HG02970 (cell line): ENCODE measurements at regions not wholly inside any gene's neighbourhood (a gene's known extent, or its start where the extent isn't known, plus 50 kb on each side); places are given as distances from the start of the nearest gene placed in this dataset.
"Not testable (repeated sequence)": the region's sequence is repeated elsewhere in the genome, so short reads cannot be mapped to it uniquely, and the experiment has no call there.

Source experiments
- ATAC-seq: cut with Tn5 transposase; IDR thresholded peaks from one replicate; pipeline ENCODE4 v1.9.1; 2021; ENCODE audit warnings: mild to moderate bottlenecking, moderate library complexity, moderate number of reproducible peaks; ENCODE audit not compliant: unreplicated experiment, low FRiP score

DNA sequence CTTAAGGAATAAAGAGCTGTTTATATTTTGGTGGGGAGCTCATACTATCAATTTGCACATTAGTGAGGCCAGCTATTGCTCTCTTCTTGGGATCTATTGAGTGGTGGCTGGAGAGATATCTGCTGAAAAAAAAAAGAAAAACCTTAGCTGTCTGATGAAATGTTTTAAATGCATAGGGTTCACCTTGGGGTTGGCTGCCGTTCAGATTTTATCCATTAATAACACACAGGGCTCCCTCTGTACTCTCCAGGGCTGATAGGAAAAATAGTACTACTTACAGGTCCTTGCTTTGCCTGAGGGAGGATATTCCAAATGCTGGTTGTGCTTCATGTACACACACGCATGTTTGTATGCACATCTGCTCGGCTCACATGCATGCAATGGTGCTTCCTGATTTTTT lies 803.7 kb downstream of the MCTP2 start:
- no peak for ATAC-seq

DNA sequence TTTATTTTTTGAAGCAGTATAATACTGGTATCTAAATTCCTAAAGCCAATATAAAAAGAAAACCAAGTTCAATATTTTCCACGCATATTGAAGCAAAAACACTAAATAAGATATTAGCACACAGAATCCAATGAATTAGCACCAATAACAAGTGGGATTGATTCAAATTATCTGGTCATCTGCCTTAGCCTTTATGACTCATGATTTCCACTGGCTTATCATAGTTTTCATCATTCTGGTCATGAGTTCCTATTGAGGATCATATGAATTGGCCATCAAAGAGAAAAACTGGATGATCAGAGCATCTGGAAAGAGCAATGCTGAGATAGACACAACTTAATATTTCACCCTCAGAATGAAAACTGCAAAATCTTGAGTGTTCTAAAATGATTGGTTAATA lies 809.9 kb downstream of the MCTP2 start:
- ATAC-seq: no peak

DNA sequence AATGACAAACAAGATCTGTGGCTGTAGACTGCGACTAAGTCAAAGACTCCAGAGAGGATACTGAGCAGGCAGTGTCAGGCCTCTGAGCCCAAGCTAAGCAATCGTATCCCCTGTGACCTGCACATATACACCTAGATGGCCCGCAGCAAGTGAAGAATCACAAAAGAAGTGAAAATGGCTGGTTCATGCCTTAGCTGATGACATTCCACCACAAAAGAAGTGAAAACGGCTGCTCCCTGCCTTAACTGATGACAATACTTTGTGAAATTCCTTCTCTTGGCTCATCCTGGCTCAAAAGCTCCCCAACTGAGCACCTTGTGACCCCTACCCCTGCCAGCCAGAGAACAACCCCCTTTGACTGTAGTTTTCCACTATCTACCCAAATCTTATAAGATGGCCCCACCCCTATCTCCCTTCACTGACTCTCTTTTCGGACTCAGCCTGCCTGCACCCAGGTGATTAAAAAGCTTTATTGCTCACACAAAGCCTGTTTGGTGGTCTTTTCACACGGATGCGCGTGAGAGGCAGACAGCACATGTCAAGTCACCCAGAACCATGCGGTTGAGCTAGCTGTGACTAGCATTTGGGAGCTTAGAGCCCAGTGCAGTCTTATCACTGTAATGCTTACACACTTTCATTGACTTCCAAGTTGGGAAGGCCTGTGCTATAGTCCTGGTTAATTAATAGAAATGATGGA lies 812.0 kb downstream of the MCTP2 start:
- ATAC-seq: not testable (repeated sequence)

DNA sequence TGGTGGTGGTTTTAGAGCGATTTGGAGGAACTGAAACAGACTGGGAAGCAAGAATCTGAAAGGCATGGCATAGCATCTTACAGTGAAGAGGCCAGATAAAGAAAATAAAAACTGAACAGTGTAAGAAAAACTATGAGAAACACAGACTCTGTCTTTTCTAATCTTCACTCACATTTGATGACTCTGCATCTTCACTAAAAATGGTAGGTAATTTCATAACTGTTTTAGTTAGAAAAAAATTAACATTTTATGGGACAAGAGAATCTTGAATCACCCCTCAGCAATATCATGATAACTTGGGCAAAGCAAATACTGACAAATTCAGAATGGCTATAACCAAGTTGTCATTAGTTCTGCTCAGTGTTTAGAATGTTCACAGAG lies 812.6 kb downstream of the MCTP2 start:
- no peak for ATAC-seq

DNA sequence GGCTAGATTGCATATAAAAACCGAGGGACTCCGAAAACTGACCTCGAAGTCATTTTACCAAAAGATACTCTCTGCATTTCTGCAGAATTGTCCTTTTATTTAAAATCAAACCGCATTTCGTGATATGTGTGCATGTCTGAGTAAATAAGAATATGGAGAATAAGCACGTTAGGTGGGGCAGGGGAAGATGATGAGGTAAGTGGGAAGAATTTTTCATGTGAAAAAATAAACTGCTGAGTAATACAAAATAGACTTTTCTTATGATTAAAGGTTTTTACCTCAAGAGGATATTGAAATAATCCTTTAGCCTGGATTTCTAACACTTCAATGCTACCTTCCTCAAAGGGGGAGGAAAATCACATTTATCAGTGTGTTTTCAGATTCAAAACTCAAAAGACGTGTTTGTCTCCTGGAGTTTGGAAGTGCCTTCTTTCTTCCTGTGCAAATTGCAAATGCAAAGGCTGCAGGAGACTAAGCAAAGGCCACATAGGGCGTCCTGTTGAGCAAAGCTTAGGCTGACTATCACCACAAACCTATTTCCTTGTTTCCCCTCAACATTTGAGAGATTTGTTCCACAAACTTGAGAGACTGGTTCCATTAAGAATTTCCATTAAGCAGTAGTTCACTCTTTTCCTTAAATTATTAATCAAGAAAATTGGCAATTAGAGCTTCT lies 813.5 kb downstream of the MCTP2 start:
- ATAC-seq: no peak

DNA sequence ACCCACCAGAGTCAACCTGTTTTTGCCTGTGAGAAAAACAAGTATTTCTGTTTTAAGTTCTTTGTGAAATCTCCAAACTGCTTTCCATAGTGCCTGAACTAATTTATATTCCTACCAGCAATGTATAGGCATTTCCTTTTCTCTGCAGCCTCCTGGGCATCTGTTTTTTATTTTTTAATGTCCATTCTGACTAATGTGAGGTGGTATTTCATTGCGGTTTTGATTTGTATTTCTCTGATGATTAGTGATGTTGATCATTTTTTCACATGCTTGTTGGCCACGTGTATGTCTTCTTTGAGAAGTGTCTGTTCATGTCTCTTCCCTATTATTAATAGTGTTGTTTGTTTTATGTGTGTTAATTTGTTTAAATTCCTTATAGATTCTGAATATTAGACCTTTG lies 820.5 kb downstream of the MCTP2 start:
- ATAC-seq: no peak

DNA sequence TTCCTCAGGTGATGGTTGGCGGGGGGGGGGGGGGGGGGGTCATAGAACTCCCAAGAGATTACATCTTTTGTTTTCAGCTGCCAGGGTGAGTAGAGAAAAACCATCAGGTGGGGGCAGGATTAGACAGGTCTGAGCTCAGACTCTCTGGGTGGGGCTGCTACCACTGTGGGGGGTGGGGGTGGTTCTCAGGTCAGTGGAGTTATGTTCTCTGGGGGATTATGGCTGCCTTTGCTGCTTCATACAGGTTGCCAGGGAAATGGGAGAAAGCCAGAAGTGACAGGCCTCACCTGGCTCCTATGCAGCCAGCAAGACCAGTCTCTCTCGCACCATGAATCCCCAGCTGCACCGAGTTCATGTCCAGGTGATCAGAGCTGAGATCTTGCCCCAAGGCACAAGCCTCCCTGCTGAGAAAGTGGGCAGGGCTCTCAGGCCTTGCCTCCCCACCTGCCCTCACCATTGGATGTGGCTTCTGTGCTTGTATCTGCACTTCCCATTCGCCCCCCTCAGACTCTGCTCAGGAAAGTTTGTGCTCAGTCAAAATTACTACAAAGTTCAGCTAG lies 828.1 kb downstream of the MCTP2 start:
- no peak for ATAC-seq

DNA sequence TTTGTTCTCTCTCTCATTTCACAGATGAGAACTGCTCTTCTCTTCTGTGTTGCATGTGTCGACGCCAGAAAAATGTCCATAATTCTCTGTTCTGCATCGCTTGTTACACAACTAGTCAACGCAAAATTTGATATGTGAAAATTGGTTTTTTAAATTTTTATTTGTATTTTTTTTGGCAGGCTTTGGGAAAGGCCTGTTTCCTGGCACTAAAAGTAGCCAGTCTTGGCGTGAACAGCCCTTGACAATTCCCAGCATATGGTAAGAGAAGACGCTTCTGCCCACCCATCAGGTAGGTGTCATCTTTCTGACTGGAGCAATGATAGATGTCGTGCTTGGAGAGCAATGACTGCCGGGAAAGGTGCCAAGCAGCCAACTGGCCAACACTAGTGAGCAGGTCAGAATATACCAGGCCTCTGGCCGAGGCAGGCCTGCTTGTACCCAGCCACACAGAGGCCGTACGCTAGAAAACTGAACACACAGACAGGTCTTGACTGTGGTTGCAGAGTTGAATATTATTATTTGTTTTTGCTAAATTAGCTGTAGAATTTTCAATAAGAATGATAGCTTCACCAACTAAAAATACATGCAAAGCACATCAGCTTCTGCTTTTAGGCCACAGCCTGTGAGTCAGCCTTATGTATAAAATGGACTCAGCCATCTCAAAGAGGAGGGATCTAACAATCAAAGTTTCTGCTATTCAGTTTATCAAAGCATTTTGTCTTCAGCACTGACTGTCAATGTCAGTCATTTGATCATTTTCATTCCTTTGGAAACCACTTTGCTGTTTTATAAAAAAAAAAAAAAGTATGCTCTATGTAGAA lies 837.5 kb downstream of the MCTP2 start:
- no peak for ATAC-seq

DNA sequence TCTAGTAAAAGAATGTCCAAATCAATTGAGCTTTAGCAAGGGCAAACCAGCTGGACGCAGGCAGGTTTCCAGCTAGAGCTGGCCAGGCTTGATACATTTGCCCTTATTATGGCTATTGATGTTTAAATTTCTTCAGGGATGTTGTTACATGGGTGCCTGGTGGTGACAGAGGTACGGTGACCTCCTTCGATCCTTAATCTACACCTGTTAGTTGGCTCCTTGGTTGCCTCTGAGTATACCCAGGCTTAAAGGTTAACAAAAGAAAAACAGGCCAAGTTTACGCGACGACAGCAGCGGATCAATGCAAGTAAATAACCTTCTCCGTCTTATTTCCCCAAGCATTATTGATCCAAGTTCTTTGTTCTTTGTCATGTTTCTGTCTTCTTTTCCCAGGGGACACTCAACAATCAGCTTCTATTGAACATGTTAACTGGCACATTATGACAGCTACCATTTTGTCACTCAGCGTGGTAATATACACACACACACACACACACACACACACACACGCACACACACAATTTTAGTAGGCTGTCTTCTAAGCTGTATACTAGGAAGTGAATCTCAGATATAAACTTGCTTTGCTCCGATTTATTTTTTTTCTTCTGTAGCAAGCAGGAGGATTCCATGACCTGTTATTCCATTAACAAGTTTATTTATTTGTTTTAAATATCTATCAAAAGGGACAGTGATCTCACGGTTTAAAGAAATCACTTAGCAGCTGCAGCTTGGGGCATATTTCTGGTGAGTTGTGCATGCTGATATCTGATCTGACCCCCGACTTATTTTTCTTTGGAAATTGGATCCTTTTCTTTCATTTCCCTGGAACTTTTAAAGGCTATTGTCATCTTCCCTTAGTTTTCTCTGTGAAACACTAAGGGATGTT lies 844.7 kb downstream of the MCTP2 start:
- ATAC-seq: no peak

DNA sequence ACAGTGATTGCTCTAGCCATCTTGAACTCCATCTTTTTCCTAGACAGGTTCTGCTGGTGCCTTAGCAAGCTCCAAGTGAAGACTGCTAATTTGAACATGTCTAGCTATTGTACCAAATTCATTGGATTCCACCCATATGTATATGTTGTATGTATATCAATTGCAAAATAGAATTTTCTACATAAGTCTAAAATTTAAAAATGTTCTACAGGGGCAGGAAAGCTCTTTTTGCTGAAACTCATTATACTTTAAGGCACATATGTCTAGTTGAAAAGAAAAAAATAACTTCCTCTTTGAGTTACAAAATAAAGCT lies 845.3 kb downstream of the MCTP2 start:
- ATAC-seq: no peak

DNA sequence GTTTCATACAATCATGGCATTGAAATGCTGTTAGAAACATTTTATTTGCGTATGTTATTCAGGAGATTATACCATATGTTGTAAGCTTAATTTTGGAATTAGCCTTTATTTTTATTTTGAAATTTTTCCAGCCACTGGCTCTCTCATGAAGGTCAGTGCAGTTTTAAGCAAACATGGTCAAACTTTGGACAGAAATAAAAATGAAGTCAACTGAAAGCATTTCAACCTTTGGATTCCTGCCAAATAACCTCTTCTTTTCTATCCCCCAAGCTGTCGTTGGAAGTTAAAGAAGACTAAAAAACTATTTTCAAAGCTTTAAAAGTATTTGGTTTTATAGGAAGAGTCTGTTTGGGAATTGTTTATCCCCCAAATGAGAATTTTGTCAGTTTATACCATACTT lies 846.6 kb downstream of the MCTP2 start:
- no peak for ATAC-seq

DNA sequence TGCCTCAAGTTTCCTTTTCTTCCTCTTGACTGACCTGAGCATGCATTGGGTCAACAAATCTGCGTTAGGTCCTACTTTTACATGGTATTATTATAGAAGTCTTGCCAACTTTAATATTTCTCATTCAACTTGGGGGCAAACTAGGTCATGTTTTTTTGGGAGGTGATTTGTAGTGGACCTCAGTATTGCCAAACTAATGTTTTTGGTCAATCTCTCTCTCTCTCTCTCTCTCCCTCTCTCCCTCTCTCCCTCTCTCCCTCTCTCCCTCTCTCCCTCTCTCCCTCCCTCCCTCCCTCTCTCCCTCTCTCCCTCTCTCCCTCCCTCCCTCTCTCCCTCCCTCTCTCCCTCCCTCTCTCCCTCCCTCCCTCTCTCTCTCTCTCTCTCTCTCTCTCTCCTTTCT lies 848.9 kb downstream of the MCTP2 start:
- not testable (repeated sequence) for ATAC-seq

DNA sequence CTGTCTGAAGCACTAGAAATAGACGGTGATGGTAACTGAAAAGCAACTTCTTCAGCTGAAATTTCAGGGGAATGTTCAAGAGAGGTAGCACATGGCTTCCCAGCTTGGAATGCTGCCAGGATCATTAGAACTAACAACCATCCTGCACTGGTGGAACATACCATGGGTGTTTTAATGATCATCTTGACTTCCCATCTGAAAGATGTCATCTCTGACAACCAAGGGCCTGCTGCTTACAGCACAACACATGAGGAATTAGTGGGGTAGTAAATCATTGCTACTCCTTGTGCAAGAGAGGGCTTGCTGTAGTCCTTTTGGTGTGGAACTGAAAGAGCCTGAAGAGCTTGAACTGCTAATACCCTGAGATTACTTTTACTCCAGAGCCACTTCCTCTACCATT lies 853.7 kb downstream of the MCTP2 start:
- ATAC-seq: no peak

DNA sequence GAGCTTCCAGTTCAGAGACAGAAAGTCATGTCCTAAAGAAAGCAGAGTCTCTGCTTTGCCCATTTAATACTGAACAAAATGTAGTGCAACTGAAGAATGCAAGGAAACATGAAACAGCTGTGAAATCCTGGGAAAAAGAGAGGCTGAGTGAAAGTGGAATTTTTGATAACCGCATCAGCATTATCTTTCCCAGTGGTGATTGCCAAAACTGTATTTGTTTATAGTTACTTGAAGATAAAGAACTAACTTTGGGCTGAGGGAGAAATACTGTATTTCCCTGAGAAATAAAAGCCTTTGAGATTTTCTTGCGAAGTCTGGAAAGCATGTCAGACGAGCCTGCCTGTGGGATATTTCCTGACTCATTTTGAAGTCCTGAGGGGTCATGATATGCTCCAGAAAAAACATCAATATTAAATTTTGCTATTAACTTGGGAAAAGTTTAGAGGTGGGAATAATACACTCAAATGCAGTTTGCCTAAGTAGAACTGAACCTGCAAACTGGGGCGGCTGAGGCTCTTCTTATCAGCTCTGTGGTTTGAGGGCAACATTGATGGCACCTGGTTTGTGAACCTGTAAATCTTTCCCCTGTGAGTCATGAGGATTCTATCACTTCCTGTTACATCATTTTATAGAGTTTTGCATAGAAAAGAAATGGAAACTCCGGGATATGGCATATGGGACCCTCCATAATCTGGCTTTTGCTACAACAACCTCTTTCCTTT lies 855.3 kb downstream of the MCTP2 start:
- no peak for ATAC-seq

DNA sequence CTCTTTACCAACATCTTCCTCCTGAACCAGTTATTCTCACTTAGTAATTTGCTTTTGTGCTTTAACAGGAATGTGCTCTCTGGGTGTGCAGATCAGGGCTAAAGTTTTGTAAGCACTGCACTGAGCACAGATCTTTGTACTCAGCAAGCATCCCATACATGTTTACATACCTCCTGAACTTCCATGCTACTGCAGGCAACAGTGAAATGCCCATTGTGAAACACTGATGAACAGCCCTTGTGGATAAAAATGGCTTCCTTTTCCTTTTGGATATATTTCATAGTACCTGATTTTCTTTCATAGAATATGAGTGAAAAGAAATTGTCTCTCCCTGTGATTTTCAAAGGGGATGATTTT lies 855.9 kb downstream of the MCTP2 start:
- ATAC-seq: no peak

DNA sequence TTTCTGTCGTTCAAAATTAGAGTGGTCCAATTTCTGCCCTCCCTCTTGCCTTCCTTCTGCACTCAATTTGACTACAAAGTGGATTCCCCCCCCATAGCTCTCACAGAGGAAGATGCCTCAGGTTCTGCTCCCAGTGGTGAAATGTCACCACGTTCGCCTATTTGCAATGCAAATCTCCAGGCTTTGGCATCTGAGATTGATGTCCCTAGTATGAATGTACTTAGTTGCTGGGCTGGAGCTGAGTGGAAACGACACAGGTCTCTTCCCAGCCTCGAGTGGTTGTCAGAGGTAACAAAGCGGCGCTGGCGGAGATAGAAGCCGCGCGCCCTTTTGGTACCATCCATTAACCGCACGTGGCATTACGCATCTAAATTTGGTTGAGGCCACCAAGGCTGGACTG lies 860.1 kb downstream of the MCTP2 start:
- ATAC-seq: no peak

DNA sequence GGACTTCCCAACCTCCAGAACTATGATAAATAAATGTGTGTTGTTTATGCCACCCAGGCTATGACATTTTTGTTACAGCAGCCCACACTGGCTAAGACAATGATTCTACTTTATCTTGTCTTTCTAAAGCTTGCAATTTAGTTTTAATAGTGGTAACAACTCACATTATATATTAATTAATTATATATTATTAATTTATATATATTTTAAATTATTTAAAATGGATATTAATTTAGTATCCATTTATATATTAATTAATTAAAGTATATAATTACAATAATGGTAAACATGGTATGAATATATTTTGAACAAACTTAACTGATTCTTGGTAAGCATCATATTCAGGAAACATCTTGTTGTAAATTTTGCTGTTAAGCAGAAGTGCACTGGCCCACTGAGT lies 863.9 kb downstream of the MCTP2 start:
- ATAC-seq: no peak

DNA sequence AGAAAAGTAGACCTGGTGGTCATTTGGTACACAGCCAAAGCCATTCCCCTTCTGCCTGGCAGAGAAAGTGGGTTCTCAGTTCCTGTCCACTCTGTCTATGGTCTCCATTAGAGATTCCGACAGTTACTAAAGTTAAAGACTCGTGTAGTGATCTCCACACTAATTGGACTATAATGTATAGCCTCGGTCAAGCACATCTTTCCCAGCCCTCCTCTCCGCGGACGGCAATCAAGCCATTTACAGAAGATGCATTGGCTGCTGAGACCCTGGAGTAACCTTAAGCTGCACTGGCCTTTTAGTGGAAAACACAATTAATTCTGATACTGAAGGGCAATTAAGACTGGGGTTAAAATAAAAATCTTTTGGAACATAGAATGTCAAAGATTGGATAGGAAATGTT lies 865.3 kb downstream of the MCTP2 start:
- ATAC-seq: no peak

DNA sequence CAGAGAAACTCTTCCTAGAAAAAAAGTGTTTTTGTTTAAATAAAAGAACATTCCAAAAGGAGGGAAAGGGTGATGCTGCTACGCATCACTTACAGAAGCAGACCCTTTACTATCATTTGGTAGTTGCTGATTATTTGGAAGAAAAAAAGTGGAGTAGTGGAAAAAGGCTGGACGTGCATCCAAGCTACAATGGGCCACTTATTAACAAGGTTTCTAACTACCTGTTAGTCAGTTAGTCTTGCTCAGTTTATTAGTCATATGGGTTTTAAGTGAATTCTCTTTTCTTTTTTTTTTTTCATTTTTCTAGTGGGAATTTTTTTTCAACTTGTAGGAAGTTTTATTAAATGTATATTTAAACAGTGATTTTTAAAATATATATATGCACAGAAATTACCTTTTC lies 866.0 kb downstream of the MCTP2 start:
- ATAC-seq: no peak

DNA sequence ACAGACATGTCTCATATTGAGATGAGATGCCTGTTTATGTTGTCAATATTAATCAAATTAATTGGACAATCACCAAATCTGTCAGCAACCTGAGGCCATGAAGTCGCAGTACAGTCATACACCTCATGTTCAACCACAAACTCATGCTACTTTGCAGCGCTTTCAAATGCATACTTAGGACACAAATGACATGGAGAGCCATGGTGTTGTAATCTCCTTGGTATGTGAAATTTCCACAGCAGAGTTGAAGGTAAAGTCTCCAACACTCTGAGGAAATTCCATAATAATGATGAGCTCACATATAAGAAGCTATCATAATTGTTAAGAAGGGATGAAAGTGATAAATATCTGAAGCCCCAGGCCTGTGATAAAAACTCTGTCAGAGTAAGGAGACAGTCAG lies 873.9 kb downstream of the MCTP2 start:
- no peak for ATAC-seq
